RWPE2 (cell line): ENCODE measurements at regions not wholly inside any gene's neighbourhood (a gene's known extent, or its start where the extent isn't known, plus 50 kb on each side); places are given as distances from the start of the nearest gene placed in this dataset.

Source experiments
- ATAC-seq: fragments of 200-7000 bp; cut with Tn5 transposase; 3 replicates; pipeline ENCODE4 v1.9.1; 2021; ENCODE audit warnings: low read depth
- DNase-seq: peaks from one replicate; pipeline ENCODE4 v3.0.0-alpha.2; 2020; ENCODE audit warnings: low spot score
- H3K27ac ChIP-seq: fragments of 450-650 bp; 2 replicates; pipeline ENCODE4 v1.5.1; 2017; ENCODE audit warnings: mild to moderate bottlenecking; ENCODE audit not compliant: poor library complexity, severe bottlenecking
- H3K27me3 ChIP-seq: fragments of 250-450 bp; sonication (Bioruptor Pico); 2 replicates; pipeline ENCODE4 v1.5.1; 2021; ENCODE audit warnings: mild to moderate bottlenecking, moderate library complexity; ENCODE audit not compliant: insufficient read depth, poor library complexity, severe bottlenecking
- H3K36me3 ChIP-seq: fragments of 250-450 bp; sonication (Bioruptor Pico); 2 replicates; pipeline ENCODE4 v1.5.1; 2020; ENCODE audit warnings: low read depth, mild to moderate bottlenecking, moderate library complexity
- H3K4me1 ChIP-seq: fragments of 250-450 bp; sonication (Bioruptor Pico); 2 replicates; pipeline ENCODE4 v1.5.1; 2021; ENCODE audit warnings: mild to moderate bottlenecking, moderate library complexity; ENCODE audit not compliant: insufficient read depth, poor library complexity, severe bottlenecking
- H3K4me3 ChIP-seq: fragments of 250-450 bp; sonication (Bioruptor Pico); 2 replicates; pipeline ENCODE4 v1.5.1; 2021; ENCODE audit warnings: mild to moderate bottlenecking, moderate library complexity; ENCODE audit not compliant: severe bottlenecking
- H3K9me3 ChIP-seq: fragments of 250-450 bp; sonication (Bioruptor Pico); 2 replicates; pipeline ENCODE4 v1.5.1; 2021; ENCODE audit warnings: mild to moderate bottlenecking, moderate library complexity; ENCODE audit not compliant: severe bottlenecking
- TF ChIP-seq, protein P1 (sequence below): fragments of 450-650 bp; IDR thresholded peaks from one replicate; pipeline ENCODE4 v1.5.1; 2017; ENCODE audit warnings: mild to moderate bottlenecking, moderate library complexity; ENCODE audit not compliant: poor library complexity, severe bottlenecking

DNA sequence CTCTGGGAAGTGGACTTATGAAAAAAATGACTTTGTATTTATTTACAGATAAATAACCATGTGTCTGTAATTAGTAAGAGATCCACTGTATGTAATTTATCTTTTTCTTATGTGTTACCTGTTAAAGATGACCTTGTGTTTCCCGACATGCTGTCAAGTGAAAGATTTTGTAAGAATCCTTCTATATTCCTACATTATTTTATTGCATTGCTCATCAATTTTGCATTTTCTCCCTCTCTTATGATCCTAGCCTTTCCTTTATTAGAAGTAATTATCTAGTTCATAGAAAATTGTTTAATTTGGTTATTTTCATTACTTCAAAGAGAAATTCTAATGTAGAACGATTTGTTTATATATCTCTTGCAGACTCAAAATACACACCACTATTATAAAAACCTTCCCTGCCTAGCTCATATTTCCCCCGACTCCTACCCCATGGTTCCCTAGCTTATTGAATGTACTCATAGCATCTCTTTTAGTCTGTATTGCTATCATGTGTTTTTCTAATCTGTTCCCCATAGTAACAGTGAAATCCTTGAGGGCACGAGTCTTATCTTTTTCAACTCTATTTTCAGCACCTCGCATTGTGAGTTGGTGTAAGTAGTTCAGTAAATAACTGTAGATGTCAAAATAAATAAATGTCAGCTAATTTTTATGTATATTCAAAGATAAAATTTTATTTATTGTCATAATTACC is 774.4 kb downstream of the HDGFL1 start:
- H3K4me1 ChIP-seq = no peaks in the 10 kb centered on the region
- TF ChIP-seq, protein P1, sequence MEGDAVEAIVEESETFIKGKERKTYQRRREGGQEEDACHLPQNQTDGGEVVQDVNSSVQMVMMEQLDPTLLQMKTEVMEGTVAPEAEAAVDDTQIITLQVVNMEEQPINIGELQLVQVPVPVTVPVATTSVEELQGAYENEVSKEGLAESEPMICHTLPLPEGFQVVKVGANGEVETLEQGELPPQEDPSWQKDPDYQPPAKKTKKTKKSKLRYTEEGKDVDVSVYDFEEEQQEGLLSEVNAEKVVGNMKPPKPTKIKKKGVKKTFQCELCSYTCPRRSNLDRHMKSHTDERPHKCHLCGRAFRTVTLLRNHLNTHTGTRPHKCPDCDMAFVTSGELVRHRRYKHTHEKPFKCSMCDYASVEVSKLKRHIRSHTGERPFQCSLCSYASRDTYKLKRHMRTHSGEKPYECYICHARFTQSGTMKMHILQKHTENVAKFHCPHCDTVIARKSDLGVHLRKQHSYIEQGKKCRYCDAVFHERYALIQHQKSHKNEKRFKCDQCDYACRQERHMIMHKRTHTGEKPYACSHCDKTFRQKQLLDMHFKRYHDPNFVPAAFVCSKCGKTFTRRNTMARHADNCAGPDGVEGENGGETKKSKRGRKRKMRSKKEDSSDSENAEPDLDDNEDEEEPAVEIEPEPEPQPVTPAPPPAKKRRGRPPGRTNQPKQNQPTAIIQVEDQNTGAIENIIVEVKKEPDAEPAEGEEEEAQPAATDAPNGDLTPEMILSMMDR = no peak
- no peak for ATAC-seq
- H3K9me3 ChIP-seq = no peaks in the 10 kb centered on the region
- H3K4me3 ChIP-seq = no peak overlapping the region
- no peak for DNase-seq
- no peak overlapping the region for H3K27ac ChIP-seq
- H3K36me3 ChIP-seq = no peaks in the 10 kb centered on the region
- no peaks in the 10 kb centered on the region for H3K27me3 ChIP-seq

DNA sequence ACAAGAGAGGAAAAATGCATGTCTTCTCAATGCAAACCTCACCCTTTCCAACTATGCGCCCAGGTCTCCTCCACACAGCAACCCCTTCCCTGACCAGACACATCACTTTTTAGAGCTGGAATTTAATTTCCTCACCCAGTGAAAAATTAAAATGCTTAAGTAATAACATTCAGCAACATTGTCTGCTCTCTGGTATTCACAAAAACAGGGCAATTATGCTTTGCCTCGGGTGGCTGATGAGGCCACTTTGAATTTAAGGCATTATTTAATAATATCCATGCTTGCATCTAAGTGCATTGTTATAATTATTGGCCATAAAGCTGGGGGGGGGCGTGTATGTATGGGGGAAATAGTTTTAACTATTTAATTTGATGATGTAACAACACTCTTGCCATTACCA is 777.8 kb upstream of the NRSN1 start:
- ATAC-seq (no peak), DNase-seq (no peak)

DNA sequence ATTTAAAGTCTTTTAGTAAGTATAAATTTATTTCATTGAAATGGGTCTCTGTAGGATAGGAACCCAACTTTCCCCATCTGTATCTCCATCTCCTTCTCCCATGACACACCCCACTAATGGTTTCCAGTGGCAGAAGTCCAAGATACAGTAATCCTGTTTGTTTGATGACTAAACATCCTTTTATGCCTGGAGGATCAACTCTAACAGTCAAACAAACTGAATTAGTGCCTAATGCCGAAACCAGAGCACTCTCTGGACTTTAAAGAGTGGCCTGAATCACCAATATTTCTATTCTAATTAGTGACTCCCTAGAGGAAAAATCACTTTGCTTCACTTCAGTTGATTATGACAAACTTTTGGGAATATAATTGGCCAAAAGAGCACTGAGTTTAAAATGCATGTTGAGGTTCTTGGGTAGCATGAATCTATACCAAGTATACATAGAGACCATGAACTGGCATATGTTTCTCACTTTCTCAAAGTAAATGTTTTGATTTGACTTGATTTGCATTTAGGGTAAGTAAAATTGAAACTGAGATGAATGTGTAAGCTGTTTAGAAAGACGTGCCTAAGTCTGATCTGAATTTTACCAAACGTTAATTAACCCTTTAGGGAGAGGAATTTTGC is 776.4 kb upstream of the NRSN1 start:
- no peaks in the 10 kb centered on the region for H3K9me3 ChIP-seq
- peak overlapping the region; percentile 45 for H3K27ac ChIP-seq
- TF ChIP-seq, protein P1 = no peak
- H3K4me1 ChIP-seq = peaks cover 18% of the 10 kb centered on the region
- H3K4me3 ChIP-seq = no peak overlapping the region
- DNase-seq = no peak
- peak; percentile 94 for ATAC-seq
- no peaks in the 10 kb centered on the region for H3K27me3 ChIP-seq
- no peaks in the 10 kb centered on the region for H3K36me3 ChIP-seq

More for the DNA sequence above, 777.8 kb upstream of the NRSN1 start:
- Histone ChIP-seq H3K27ac (no peak overlapping the region), H3K9me3 (no peaks in the 10 kb centered on the region), H3K36me3 (no peaks in the 10 kb centered on the region), H3K27me3 (no peaks in the 10 kb centered on the region), H3K4me3 (no peak overlapping the region), H3K4me1 (peaks cover 18% of the 10 kb centered on the region)
- TF ChIP-seq, protein P1 = no peak

DNA sequence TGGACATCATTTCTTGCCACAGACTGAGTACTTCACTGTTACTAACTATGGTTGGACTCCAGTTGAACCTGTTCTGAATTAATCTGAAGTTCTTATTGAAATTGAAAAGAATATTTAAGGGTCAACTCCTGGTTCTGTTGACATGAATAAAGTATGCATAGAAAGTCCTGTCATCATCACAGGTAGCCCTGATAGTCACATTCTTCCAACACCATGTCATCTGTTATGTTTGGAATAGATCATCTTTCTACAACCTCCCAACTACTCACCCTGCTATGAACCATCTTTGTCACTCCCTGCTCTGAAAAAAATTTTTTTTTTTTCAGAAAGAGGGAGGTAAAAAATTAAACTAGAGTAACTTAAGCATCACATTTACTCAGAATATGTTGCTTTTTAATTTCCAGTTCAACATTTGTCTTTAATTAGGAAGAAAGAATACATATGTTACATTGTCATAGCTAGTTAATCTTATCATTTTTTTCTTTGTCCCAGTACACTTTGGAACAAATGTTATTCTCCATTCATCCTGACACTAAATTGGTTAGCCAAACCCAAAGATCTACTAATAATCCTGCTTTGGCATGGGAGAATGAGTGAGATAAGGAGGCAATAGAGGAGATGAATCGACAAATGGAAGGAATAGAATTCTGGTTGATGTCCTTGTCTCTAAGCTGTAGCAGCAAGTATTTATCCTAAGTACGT is 775.1 kb upstream of the NRSN1 start:
- no peaks in the 10 kb centered on the region for H3K36me3 ChIP-seq
- H3K27ac ChIP-seq = peak overlapping the region; percentile 45
- TF ChIP-seq, protein P1 = no peak
- no peaks in the 10 kb centered on the region for H3K9me3 ChIP-seq
- ATAC-seq (peak; percentile 67; the same call in 2 of the 3 replicates), DNase-seq (no peak)
- H3K27me3 ChIP-seq = no peaks in the 10 kb centered on the region
- no peak overlapping the region for H3K4me3 ChIP-seq
- peaks cover 18% of the 10 kb centered on the region for H3K4me1 ChIP-seq
